ENCODE measurements at regions not wholly inside any gene's neighbourhood (a gene's known extent, or its start where the extent isn't known, plus 50 kb on each side); places are given as distances from the start of the nearest gene placed in this dataset.

DNA sequence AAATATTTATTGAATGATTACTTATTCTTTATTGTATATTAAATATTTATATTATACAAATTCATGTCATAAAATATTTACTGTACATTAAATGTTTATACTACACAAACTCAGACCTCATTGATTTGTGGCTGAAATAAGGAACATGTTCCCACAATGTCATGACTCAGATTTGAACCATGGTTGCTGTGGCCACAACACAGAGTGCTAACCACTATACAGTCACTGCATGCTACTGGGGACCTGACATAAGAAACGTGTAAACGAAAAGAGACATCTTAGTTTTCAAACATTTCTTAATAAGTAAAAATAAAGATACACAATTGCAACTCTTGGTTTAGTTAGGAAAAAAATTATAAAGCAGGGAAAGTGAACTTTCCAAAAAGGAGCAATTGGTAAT is 99.1 kb upstream of the AGTR1 start:
- CTCF ChIA-PET = no interaction called here
- TF ChIP-seq, protein P1, sequence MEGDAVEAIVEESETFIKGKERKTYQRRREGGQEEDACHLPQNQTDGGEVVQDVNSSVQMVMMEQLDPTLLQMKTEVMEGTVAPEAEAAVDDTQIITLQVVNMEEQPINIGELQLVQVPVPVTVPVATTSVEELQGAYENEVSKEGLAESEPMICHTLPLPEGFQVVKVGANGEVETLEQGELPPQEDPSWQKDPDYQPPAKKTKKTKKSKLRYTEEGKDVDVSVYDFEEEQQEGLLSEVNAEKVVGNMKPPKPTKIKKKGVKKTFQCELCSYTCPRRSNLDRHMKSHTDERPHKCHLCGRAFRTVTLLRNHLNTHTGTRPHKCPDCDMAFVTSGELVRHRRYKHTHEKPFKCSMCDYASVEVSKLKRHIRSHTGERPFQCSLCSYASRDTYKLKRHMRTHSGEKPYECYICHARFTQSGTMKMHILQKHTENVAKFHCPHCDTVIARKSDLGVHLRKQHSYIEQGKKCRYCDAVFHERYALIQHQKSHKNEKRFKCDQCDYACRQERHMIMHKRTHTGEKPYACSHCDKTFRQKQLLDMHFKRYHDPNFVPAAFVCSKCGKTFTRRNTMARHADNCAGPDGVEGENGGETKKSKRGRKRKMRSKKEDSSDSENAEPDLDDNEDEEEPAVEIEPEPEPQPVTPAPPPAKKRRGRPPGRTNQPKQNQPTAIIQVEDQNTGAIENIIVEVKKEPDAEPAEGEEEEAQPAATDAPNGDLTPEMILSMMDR (conservative IDR thresholded peaks at IDR 0.05; ENCODE audit: low read depth) = no peak
- no peak overlapping the region for H3K27ac ChIP-seq
- POLR2A ChIA-PET (ENCODE audit: low non-redundant PET) = no interaction called here
- DNase-seq (ENCODE audit: low spot score) = no peak

DNA sequence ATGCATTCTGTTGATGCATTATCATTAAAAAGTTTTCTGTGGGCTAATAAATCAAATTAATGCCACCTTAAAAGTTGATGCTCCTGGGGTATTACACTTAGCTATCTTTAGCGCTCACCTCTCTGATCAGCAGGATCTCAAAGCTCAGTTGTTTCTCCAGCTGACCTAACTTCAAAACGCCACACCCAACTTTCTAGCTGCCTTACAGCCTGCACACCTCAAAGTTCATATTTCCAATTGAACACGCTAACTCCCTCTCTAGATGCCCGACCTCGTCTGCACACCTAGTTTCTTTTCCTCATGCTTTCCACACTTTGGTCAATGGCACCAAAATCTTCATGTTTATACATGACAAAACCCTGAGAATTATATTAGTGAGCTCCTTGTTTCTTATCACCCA is 98.2 kb upstream of the AGTR1 start:
- DNase-seq (ENCODE audit: low spot score) = no peak
- ChIA-PET CTCF (no interaction called here), POLR2A (ENCODE audit: low non-redundant PET) (no interaction called here)
- no peak overlapping the region for H3K27ac ChIP-seq
- TF ChIP-seq, protein P1 (conservative IDR thresholded peaks at IDR 0.05; ENCODE audit: low read depth) = no peak

DNA sequence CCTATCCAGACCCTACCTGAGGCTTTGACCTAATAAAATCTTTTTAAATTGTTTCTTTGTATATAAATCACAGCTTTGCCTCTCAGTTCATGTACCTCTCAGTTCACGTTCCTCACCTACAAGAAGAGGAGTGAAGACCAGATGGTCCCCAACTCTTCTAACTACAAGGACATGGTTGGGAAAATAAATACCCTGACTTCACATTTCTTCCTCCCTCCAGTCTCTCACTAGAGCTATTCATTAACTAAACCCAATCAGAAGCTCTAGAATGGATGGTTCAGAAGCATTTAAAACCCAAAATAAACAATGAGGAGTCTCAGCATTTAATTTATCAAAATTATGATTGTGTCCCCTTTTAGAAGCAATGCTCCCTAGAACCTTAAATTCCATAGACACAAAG is 97.3 kb upstream of the AGTR1 start:
- DNase-seq (ENCODE audit: low spot score) = no peak
- TF ChIP-seq, protein P1 (conservative IDR thresholded peaks at IDR 0.05; ENCODE audit: low read depth) = no peak
- POLR2A ChIA-PET (ENCODE audit: low non-redundant PET) = no interaction called here
- no peak overlapping the region for H3K27ac ChIP-seq
- CTCF ChIA-PET = no interaction called here

DNA sequence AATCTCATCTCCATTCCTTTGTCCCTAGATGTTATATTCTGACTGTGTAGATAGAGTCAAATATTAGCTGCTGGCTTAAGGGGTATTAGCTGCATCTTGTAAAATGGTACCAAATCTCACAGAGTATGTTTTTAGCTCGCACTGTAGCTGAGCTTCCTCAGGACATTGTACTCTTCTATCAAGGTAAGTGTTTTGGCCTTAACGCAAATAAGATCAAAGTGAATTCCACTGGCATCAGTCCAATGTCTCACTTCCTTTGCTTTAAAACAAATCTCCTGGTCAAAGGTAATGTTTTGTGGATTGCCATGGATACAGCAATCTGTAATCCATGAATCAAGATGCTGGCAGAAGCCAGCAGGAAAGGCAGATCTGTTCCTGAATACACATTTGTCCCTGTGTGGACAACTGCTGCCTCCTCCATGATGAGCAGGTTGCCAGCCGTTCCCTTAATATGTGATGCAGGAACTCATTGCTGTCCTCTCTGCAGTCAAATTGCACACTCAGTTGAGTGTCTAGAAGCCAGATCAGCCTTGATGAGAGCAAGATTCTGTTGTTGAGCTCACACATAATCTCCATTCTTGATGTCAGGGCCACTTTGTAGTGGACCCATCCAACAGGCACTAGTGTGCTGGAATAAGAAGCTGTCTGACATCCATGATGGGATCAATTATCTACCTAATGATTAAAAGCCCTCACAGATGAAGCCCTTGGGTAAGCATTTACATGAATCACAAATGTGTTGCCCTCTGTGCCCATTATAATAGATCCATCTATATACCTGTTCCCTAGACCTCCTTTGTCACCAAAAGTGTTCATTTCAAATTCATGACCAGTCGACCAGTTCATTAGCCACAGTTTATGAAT is 96.6 kb upstream of the AGTR1 start:
- DNase-seq (ENCODE audit: low spot score) = peak; percentile 8
- ChIA-PET CTCF (no interaction called here), POLR2A (ENCODE audit: low non-redundant PET) (no interaction called here)
- no peak overlapping the region for H3K27ac ChIP-seq
- TF ChIP-seq, protein P1 (conservative IDR thresholded peaks at IDR 0.05; ENCODE audit: low read depth) = no peak

- ChIA-PET CTCF (no interaction called here), POLR2A (ENCODE audit: low non-redundant PET) (no interaction called here)
- DNase-seq (ENCODE audit: low spot score) = no peak
- H3K27ac ChIP-seq = no peak overlapping the region
- TF ChIP-seq, protein P1 (conservative IDR thresholded peaks at IDR 0.05; ENCODE audit: low read depth) = no peak
Observed at GRCh38 chr3:148601766-148602685, 95.7 kb upstream of the AGTR1 start.

- TF ChIP-seq, protein P1 (conservative IDR thresholded peaks at IDR 0.05; ENCODE audit: low read depth) = no peak
- CTCF ChIA-PET = no interaction called here
- POLR2A ChIA-PET (ENCODE audit: low non-redundant PET) = no interaction called here
- DNase-seq (ENCODE audit: low spot score) = no peak
- H3K27ac ChIP-seq = no peak overlapping the region
Observed at GRCh38 chr3:148604270-148605085, 93.2 kb upstream of the AGTR1 start.

Data from RWPE1 (cell line).